ENCODE measurements at regions not wholly inside any gene's neighbourhood (a gene's known extent, or its start where the extent isn't known, plus 50 kb on each side); places are given as distances from the start of the nearest gene placed in this dataset.

DNA sequence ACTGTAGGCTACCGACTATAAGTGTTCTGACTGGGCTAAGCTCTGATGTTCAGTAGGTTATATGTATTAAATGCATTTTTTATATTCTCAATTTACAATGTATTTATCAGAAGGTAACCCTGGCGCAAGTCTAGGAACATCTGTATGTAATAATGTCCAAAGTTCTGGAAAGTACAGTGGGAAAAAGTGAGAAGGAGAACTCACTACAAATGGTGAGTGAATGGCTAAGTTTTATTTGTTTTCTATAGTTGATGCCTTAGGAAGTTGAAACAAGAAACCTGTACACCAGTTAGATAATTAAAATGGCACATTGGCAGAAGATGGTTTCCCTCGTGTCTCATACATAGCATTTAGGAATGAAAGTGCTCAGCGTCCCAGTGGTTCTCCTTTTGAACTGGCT is 333.4 kb upstream of the THRB start:
- H4K20me1 ChIP-seq (ENCODE audit: insufficient read depth, low read depth, low read length), result no peaks in the 10 kb centered on the region
- H3K27ac ChIP-seq (ENCODE audit: low read length), result no peak overlapping the region
- H3K36me3 ChIP-seq (ENCODE audit: insufficient read depth, low read length), result no peaks in the 10 kb centered on the region
- no peak for DNase-seq
- H3K79me2 ChIP-seq (ENCODE audit: low read length), result no peaks in the 10 kb centered on the region
- no peak overlapping the region for H3K9ac ChIP-seq (ENCODE audit: low read length)
- no peaks in the 10 kb centered on the region for H3K9me2 ChIP-seq (replicated peaks; ENCODE audit: insufficient read depth, low read length)
- H3K27me3 ChIP-seq (ENCODE audit: low read length), result no peaks in the 10 kb centered on the region
- H3K4me3 ChIP-seq (ENCODE audit: low read length), result no peak overlapping the region
- H3K4me1 ChIP-seq (ENCODE audit: low read length), result no peaks in the 10 kb centered on the region
- H3K4me2 ChIP-seq (ENCODE audit: low read depth, low read length, poor library complexity, severe bottlenecking), result no peak overlapping the region
- H2AFZ ChIP-seq (ENCODE audit: low read length), result no peak overlapping the region
- H3K9me3 ChIP-seq (ENCODE audit: low read length), result no peaks in the 10 kb centered on the region

DNA sequence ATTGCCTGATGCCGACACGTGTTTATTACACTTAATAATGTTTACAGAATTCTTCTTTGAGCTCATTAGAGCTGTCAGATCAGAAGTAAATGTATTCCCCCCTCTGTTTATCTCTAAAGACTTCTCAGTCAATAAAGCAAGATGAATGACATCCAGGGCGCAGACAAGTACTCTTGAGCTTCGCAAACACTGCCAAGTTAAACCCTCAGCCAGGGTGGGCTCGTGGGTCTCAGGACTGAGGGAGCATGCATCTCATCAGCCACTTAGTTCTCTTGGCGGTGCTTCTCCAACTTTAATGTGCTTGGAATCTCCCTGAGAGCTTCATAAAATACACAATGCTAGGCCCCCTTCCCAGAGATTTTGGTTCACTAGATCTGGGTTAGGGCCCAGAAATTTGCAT is 333.9 kb upstream of the THRB start:
- H2AFZ ChIP-seq (ENCODE audit: low read length), result no peak overlapping the region
- no peaks in the 10 kb centered on the region for H3K9me3 ChIP-seq (ENCODE audit: low read length)
- H3K9ac ChIP-seq (ENCODE audit: low read length), result no peak overlapping the region
- no peak overlapping the region for H3K4me3 ChIP-seq (ENCODE audit: low read length)
- H3K27me3 ChIP-seq (ENCODE audit: low read length), result no peaks in the 10 kb centered on the region
- no peak overlapping the region for H3K4me2 ChIP-seq (ENCODE audit: low read depth, low read length, poor library complexity, severe bottlenecking)
- H3K36me3 ChIP-seq (ENCODE audit: insufficient read depth, low read length), result no peaks in the 10 kb centered on the region
- H3K27ac ChIP-seq (ENCODE audit: low read length), result no peak overlapping the region
- no peak for DNase-seq
- no peaks in the 10 kb centered on the region for H3K79me2 ChIP-seq (ENCODE audit: low read length)
- H4K20me1 ChIP-seq (ENCODE audit: insufficient read depth, low read depth, low read length), result no peaks in the 10 kb centered on the region
- no peaks in the 10 kb centered on the region for H3K4me1 ChIP-seq (ENCODE audit: low read length)
- no peaks in the 10 kb centered on the region for H3K9me2 ChIP-seq (replicated peaks; ENCODE audit: insufficient read depth, low read length)

DNA sequence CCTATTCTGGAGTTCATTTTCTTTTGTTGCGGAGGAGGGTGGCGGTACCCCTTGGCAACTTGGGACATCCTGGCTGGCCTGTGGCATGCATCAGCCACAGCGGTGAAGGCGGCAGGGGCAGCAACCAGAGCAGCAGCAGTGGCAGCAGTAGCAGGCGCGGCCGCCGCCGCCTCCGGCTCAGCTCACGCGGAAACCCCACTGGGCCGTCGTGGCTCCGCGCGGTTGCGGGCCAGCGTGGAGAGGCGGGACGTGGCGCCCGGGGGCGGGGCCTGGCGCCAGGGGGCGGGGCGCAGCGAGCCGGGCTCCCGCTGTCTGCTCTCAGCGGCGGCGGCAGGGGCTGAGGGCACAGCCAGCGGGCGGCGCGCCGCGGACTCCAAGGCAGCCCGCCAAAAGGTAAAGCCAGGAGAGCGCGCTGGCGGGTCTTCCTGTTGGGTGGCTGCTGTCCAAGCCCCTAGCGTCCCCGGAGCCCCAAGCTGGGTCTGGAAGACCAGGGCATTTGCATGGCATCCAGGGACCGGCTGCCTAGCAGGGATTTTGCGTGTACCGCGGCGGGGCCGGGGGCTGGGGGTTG is 334.4 kb upstream of the THRB start:
- Histone ChIP-seq H3K9me3 (ENCODE audit: low read length) (no peaks in the 10 kb centered on the region), H3K4me1 (ENCODE audit: low read length) (no peaks in the 10 kb centered on the region), H3K27ac (ENCODE audit: low read length) (no peak overlapping the region), H3K27me3 (ENCODE audit: low read length) (no peaks in the 10 kb centered on the region), H3K36me3 (ENCODE audit: insufficient read depth, low read length) (no peaks in the 10 kb centered on the region), H3K79me2 (ENCODE audit: low read length) (no peaks in the 10 kb centered on the region), H3K4me2 (ENCODE audit: low read depth, low read length, poor library complexity, severe bottlenecking) (no peak overlapping the region), H3K4me3 (ENCODE audit: low read length) (no peak overlapping the region), H2AFZ (ENCODE audit: low read length) (no peak overlapping the region), H3K9me2 (replicated peaks; ENCODE audit: insufficient read depth, low read length) (no peaks in the 10 kb centered on the region), H3K9ac (ENCODE audit: low read length) (no peak overlapping the region), H4K20me1 (ENCODE audit: insufficient read depth, low read depth, low read length) (no peaks in the 10 kb centered on the region)
- no peak for DNase-seq

DNA sequence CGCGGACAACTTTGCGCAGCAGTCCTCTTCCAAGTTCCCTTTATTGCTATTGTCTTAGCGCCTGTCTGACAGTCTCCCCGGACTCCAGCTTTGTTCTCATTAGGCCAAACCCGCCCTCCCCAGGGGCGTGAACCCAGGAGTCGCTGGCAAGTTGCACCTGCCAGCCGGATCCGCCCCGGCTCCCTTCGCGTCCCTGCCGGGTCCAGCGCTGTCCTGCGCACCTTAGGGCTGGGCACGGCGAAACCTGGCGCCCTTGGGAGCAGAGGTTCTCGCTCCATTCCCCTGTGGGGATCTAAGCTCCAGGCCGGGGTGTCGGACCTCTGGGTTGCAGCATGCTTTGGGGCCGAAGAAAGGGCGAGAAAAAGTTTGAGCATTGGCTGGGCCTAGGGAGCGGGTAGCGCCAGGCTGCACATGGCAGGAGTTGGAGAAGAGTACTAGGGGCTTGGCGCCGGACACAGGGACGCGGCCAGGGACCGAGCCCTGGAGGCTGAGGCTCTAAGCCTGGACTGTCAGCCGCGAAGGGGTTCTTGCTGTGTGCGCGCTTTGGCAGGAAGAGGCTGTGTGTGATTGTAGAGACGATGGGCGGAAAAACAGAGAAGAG is 335.1 kb upstream of the THRB start:
- no peak overlapping the region for H2AFZ ChIP-seq (ENCODE audit: low read length)
- no peaks in the 10 kb centered on the region for H3K4me1 ChIP-seq (ENCODE audit: low read length)
- no peak overlapping the region for H3K4me2 ChIP-seq (ENCODE audit: low read depth, low read length, poor library complexity, severe bottlenecking)

DNA sequence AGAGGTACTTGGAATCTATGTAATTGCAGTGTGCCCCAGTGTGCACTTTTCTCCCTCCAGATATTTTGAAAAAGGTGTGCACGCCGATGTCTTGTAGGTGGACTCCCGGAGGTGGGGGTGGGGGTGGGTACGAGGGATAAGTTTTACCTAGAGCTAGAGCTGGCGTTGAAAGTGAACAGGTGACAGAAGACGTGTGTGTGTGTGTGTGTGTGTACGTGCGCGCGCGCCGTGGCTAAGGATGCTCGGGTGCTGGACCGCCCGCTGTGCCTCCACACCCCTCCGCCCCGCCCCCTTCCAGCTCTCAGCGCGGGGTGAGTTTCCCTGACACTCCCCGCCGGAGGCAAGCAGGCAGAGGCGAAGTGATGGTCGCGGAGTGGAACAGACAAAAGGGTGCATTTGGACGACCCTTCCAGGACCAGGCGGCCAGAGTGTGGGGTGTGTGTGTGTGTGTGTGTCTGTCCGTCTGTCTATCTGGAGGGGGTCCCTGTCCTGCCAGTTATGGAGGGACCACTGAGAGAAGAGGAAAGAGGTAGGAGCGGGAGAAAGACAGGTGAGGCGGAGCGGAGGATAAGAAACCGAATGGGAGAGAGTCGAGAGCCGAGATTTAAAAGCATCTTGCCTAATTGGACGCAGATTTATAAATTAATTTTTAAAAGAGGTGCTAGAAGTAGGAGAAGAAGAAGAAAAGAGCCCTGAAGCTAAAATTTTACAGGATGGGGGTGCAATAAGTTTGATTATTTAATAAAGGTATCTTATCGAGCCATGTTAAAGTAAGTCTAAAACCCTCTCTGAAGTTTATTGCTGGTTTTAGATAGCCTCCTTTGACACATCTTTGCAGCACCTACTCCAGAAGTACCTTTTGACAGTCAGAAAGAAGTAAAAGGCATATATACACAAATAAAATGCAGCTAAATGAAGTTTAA is 335.8 kb upstream of the THRB start:
- Histone ChIP-seq H3K4me2 (ENCODE audit: low read depth, low read length, poor library complexity, severe bottlenecking) (no peak overlapping the region), H3K36me3 (ENCODE audit: insufficient read depth, low read length) (no peaks in the 10 kb centered on the region), H3K27me3 (ENCODE audit: low read length) (no peaks in the 10 kb centered on the region), H2AFZ (ENCODE audit: low read length) (no peak overlapping the region), H3K4me1 (ENCODE audit: low read length) (no peaks in the 10 kb centered on the region), H3K79me2 (ENCODE audit: low read length) (no peaks in the 10 kb centered on the region), H3K27ac (ENCODE audit: low read length) (no peak overlapping the region), H3K9me2 (replicated peaks; ENCODE audit: insufficient read depth, low read length) (no peaks in the 10 kb centered on the region), H3K4me3 (ENCODE audit: low read length) (no peak overlapping the region), H3K9ac (ENCODE audit: low read length) (no peak overlapping the region), H3K9me3 (ENCODE audit: low read length) (no peaks in the 10 kb centered on the region), H4K20me1 (ENCODE audit: insufficient read depth, low read depth, low read length) (no peaks in the 10 kb centered on the region)
- no peak for DNase-seq

More for the DNA sequence above, 335.1 kb upstream of the THRB start:
- Histone ChIP-seq H3K27me3 (ENCODE audit: low read length) (no peaks in the 10 kb centered on the region), H3K9me3 (ENCODE audit: low read length) (no peaks in the 10 kb centered on the region), H3K27ac (ENCODE audit: low read length) (no peak overlapping the region), H3K79me2 (ENCODE audit: low read length) (no peaks in the 10 kb centered on the region), H3K9ac (ENCODE audit: low read length) (no peak overlapping the region), H3K36me3 (ENCODE audit: insufficient read depth, low read length) (no peaks in the 10 kb centered on the region), H4K20me1 (ENCODE audit: insufficient read depth, low read depth, low read length) (no peaks in the 10 kb centered on the region), H3K9me2 (replicated peaks; ENCODE audit: insufficient read depth, low read length) (no peaks in the 10 kb centered on the region), H3K4me3 (ENCODE audit: low read length) (no peak overlapping the region)
- DNase-seq, result no peak

DNA sequence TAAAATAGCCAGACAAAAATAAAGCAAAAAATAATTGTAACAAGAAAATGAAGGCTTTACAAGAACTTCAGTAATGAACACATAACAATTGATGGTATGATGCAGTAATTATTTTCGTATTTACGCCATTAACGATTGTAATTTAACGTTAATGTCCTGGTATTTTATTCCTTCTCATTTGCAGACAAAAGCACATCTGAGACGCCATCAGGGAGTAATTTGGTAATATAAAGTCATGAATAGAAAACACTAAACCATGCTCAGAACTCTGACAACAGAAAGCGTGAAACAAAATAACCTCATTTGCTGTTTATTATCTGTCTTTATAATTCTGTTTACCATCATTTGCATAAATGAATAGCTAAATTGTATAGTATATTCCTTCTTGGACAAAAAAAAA is 336.6 kb upstream of the THRB start:
- H3K4me1 ChIP-seq (ENCODE audit: low read length), result no peaks in the 10 kb centered on the region
- H4K20me1 ChIP-seq (ENCODE audit: insufficient read depth, low read depth, low read length), result no peaks in the 10 kb centered on the region
- no peaks in the 10 kb centered on the region for H3K9me2 ChIP-seq (replicated peaks; ENCODE audit: insufficient read depth, low read length)
- H3K36me3 ChIP-seq (ENCODE audit: insufficient read depth, low read length), result no peaks in the 10 kb centered on the region
- no peaks in the 10 kb centered on the region for H3K79me2 ChIP-seq (ENCODE audit: low read length)
- H3K4me3 ChIP-seq (ENCODE audit: low read length), result no peak overlapping the region
- no peak overlapping the region for H3K4me2 ChIP-seq (ENCODE audit: low read depth, low read length, poor library complexity, severe bottlenecking)
- H3K27ac ChIP-seq (ENCODE audit: low read length), result no peak overlapping the region
- no peaks in the 10 kb centered on the region for H3K9me3 ChIP-seq (ENCODE audit: low read length)
- no peak for DNase-seq
- no peaks in the 10 kb centered on the region for H3K27me3 ChIP-seq (ENCODE audit: low read length)
- no peak overlapping the region for H2AFZ ChIP-seq (ENCODE audit: low read length)
- no peak overlapping the region for H3K9ac ChIP-seq (ENCODE audit: low read length)

DNA sequence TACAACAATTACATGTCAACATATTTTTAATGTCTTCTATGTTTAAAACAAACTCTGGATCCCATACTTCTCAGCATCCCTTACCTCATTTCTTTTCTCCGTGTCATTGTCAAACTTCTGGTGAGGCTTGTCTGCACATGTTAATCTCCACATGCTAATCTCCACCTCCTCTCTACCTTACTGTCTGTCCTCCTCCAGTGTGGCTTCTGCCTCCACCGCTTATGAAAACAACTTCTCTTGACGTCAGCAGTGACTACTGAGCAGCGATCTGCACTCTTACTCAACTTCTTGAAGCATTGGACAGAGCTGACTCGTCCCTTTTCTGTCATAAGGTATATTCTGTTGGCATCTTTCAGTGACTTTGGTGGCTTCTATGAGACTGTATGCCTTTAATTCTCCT is 338.2 kb upstream of the THRB start:
- H3K9me3 ChIP-seq (ENCODE audit: low read length), result no peaks in the 10 kb centered on the region
- H3K9me2 ChIP-seq (replicated peaks; ENCODE audit: insufficient read depth, low read length), result no peaks in the 10 kb centered on the region
- no peak overlapping the region for H3K9ac ChIP-seq (ENCODE audit: low read length)
- no peaks in the 10 kb centered on the region for H3K27me3 ChIP-seq (ENCODE audit: low read length)
- H3K4me2 ChIP-seq (ENCODE audit: low read depth, low read length, poor library complexity, severe bottlenecking), result no peak overlapping the region
- DNase-seq, result no peak
- H3K36me3 ChIP-seq (ENCODE audit: insufficient read depth, low read length), result no peaks in the 10 kb centered on the region
- H3K79me2 ChIP-seq (ENCODE audit: low read length), result no peaks in the 10 kb centered on the region
- no peaks in the 10 kb centered on the region for H3K4me1 ChIP-seq (ENCODE audit: low read length)
- H3K27ac ChIP-seq (ENCODE audit: low read length), result no peak overlapping the region
- no peak overlapping the region for H3K4me3 ChIP-seq (ENCODE audit: low read length)
- H4K20me1 ChIP-seq (ENCODE audit: insufficient read depth, low read depth, low read length), result no peaks in the 10 kb centered on the region
- no peak overlapping the region for H2AFZ ChIP-seq (ENCODE audit: low read length)

DNA sequence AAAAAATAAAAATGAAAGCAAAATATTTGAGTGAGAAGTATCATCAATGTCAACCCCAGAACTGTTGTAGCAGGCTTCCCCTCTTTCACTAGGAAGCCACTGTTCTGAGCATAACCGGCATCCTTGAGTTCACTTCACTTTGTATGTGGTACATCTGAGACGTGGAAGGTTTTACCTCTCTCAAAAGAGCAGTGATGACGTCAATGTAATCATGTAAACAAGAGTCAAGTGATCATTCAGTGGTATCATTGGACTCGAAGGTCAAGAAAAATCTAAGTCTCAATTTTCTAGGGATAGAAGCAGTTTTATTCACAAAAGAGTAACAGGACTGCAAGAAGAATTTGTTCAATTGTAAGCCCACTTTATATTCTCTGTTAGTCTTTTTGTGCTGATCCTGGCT is 339.8 kb upstream of the THRB start:
- H3K4me3 ChIP-seq (ENCODE audit: low read length), result no peak overlapping the region
- no peaks in the 10 kb centered on the region for H3K79me2 ChIP-seq (ENCODE audit: low read length)
- no peak overlapping the region for H3K27ac ChIP-seq (ENCODE audit: low read length)
- no peaks in the 10 kb centered on the region for H3K27me3 ChIP-seq (ENCODE audit: low read length)
- H4K20me1 ChIP-seq (ENCODE audit: insufficient read depth, low read depth, low read length), result no peaks in the 10 kb centered on the region
- no peaks in the 10 kb centered on the region for H3K36me3 ChIP-seq (ENCODE audit: insufficient read depth, low read length)
- no peaks in the 10 kb centered on the region for H3K9me2 ChIP-seq (replicated peaks; ENCODE audit: insufficient read depth, low read length)
- no peak for DNase-seq
- H3K4me2 ChIP-seq (ENCODE audit: low read depth, low read length, poor library complexity, severe bottlenecking), result no peak overlapping the region
- H2AFZ ChIP-seq (ENCODE audit: low read length), result no peak overlapping the region
- no peaks in the 10 kb centered on the region for H3K9me3 ChIP-seq (ENCODE audit: low read length)
- H3K9ac ChIP-seq (ENCODE audit: low read length), result no peak overlapping the region
- no peaks in the 10 kb centered on the region for H3K4me1 ChIP-seq (ENCODE audit: low read length)
